Adrenal gland (tissue), 9 donors: ENCODE measurements at regions not wholly inside any gene's neighbourhood (a gene's known extent, or its start where the extent isn't known, plus 50 kb on each side); places are given as distances from the start of the nearest gene placed in this dataset.

Experiments used
- DNase-seq, 7 donors: peaks; one replicate each; pipeline ENCODE4 v3.0.0-alpha.2; 2019 to 2020
- H3K27ac ChIP-seq, 5 donors: fragments of 200-600 bp; sonication (generic) in 4 of 5; 1 replicate in 3 of 5; 2 replicates in 2 of 5; pipeline versions ENCODE4 v1.5.1 to v1.8.0; 2016 to 2020; ENCODE audit warnings: mild to moderate bottlenecking in 1 of 5
- H3K27me3 ChIP-seq: fragments of 200-600 bp; 2 replicates; pipeline ENCODE4 v1.8.0; 2021
- H3K36me3 ChIP-seq, 2 donors: fragments of 200-600 bp; replicated peaks in 1 of 2; 1 replicate in 1 of 2; 2 replicates in 1 of 2; pipeline versions ENCODE4 v1.5.1 to v1.8.0; 2018 to 2022
- H3K4me1 ChIP-seq, 2 donors: fragments of 200-600 bp; replicated peaks in 1 of 2; 1 replicate in 1 of 2; 2 replicates in 1 of 2; pipeline versions ENCODE4 v1.5.1 to v1.8.0; 2018 to 2021
- H3K4me3 ChIP-seq, 4 donors: fragments of 200-600 bp; sonication (generic) in 3 of 4; one replicate each; pipeline ENCODE4 v1.5.1; 2016 to 2018
- H3K9me3 ChIP-seq, 3 donors: fragments of 200-600 bp; sonication (generic) in 1 of 3; replicated peaks in 1 of 3; 1 replicate in 2 of 3; 2 replicates in 1 of 3; pipeline versions ENCODE4 v1.5.1 to v1.8.0; 2016 to 2021
- POLR2A ChIP-seq, 2 donors: fragments of 450-650 bp; IDR thresholded peaks; one replicate each; pipeline ENCODE4 v1.6.1; 2017; ENCODE audit warnings: antibody characterized with exemption in 2 of 2, mild to moderate bottlenecking in 2 of 2, moderate library complexity in 1 of 2
- WGBS, 4 donors: extraction: QIAGEN DNeasy Blood & Tissue Kit in 2 of 4; methylation state at CpG; one replicate each; pipeline versions ENCODE4 v1.1.5 to v1.1.7; 2013 to 2017; 5-methylcytosine and 5-hydroxymethylcytosine counted together
- intact Hi-C, 2 donors: fragments of 100-400 bp; cut with DNase I; formaldehyde crosslinking; loops; one replicate each; pipeline versions ENCODE4 v1.14.1 to v1.15.0; 2022 to 2023
- TF ChIP-seq, protein P1 (sequence below), 6 experiments: fragments of 450-650 bp in 4 of 6; fragments of 200-600 bp in 2 of 6; sonication (generic) in 1 of 6; IDR thresholded peaks; 1 replicate in 5 of 6; 2 replicates in 1 of 6; pipeline versions ENCODE4 v1.5.1 to v1.8.0; 2016 to 2021; ENCODE audit warnings: antibody characterized with exemption in 6 of 6, mild to moderate bottlenecking in 2 of 6, moderate library complexity in 1 of 6
- donor health status: healthy with polysubstance abuse.
- donor health status: Bipolar disorder and iron deficiency.
- donor health status: DM: yes; HTN: yes; CAD: no.
- donor health status: DM: no; HTN: no; CAD: no.
- donor health status: DM: no; HTN: no; CAD: no.

- intact Hi-C loops: no loop called here
- no peaks in the 10 kb centered on the region for H3K9me3 ChIP-seq
- H3K27me3 ChIP-seq: no peaks in the 10 kb centered on the region
- H3K27ac ChIP-seq: no peak overlapping the region
- H3K4me3 ChIP-seq: no peak overlapping the region
- TF ChIP-seq POLR2A (IDR thresholded peaks at IDR 0.05): no peak
- TF ChIP-seq, protein P1, sequence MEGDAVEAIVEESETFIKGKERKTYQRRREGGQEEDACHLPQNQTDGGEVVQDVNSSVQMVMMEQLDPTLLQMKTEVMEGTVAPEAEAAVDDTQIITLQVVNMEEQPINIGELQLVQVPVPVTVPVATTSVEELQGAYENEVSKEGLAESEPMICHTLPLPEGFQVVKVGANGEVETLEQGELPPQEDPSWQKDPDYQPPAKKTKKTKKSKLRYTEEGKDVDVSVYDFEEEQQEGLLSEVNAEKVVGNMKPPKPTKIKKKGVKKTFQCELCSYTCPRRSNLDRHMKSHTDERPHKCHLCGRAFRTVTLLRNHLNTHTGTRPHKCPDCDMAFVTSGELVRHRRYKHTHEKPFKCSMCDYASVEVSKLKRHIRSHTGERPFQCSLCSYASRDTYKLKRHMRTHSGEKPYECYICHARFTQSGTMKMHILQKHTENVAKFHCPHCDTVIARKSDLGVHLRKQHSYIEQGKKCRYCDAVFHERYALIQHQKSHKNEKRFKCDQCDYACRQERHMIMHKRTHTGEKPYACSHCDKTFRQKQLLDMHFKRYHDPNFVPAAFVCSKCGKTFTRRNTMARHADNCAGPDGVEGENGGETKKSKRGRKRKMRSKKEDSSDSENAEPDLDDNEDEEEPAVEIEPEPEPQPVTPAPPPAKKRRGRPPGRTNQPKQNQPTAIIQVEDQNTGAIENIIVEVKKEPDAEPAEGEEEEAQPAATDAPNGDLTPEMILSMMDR (IDR thresholded peaks at IDR 0.05): no peak
- no peaks in the 10 kb centered on the region for H3K36me3 ChIP-seq
- DNase-seq: peak in 1 of 7 donors; percentile 54
- H3K4me1 ChIP-seq: no peaks in the 10 kb centered on the region
- WGBS, 4 donors: 68 to 90% (median 76%) methylated on average over 2 of the region's 2 CpGs
These were observed 184.5 kb upstream of the ISX start for GRCh38 chr22:34881453-34881852.

GRCh38 chr22:34885852-34886251 lies 180.1 kb upstream of the ISX start:
- Histone ChIP-seq H3K27ac (no peak overlapping the region), H3K9me3 (peaks cover 0 to 4% (median 0%) of the 10 kb centered on the region in 3 donors), H3K4me3 (no peak overlapping the region), H3K36me3 (no peaks in the 10 kb centered on the region), H3K4me1 (no peaks in the 10 kb centered on the region), H3K27me3 (no peaks in the 10 kb centered on the region)
- intact Hi-C loops: no loop called here
- DNase-seq: no peak
- WGBS, 4 donors: 65 to 98% (median 90%) methylated on average over 3 of the region's 3 CpGs
- TF ChIP-seq, protein P1 (IDR thresholded peaks at IDR 0.05): no peak
- TF ChIP-seq POLR2A (IDR thresholded peaks at IDR 0.05): no peak

DNA sequence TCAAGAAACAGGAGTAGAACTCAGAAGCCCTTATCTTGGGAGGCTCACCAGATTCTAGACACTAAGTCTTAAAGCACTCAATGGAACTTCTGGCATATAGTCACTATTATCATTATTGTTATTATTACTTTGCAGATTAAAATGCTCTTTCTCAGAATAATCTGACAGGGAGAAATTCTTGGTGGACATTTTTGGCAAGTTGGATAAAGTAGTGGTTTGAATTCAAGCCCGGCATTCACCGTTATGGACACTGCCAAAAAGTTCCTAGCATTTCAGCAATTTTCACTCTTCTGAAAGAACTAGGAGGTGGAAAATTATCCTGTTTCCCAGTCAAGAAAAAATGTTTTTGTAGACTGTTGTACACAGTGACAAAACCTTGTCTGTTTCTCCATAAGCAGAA lies 179.6 kb upstream of the ISX start:
- Histone ChIP-seq H3K4me1 (no peaks in the 10 kb centered on the region), H3K27ac (no peak overlapping the region), H3K9me3 (peaks cover 0 to 4% (median 0%) of the 10 kb centered on the region in 3 donors), H3K36me3 (no peaks in the 10 kb centered on the region), H3K4me3 (no peak overlapping the region), H3K27me3 (no peaks in the 10 kb centered on the region)
- no peak for TF ChIP-seq POLR2A (IDR thresholded peaks at IDR 0.05)
- TF ChIP-seq, protein P1 (IDR thresholded peaks at IDR 0.05): no peak
- 74 to 85% (median 79%) methylated on average over 2 of the region's 2 CpGs for WGBS, 4 donors
- DNase-seq: no peak
- intact Hi-C loops: no loop called here

- TF ChIP-seq POLR2A (IDR thresholded peaks at IDR 0.05): no peak
- TF ChIP-seq, protein P1 (IDR thresholded peaks at IDR 0.05): no peak
- Histone ChIP-seq H3K4me3 (no peak overlapping the region), H3K27me3 (no peaks in the 10 kb centered on the region), H3K9me3 (peaks cover 0 to 4% (median 0%) of the 10 kb centered on the region in 3 donors), H3K4me1 (no peaks in the 10 kb centered on the region), H3K27ac (no peak overlapping the region), H3K36me3 (no peaks in the 10 kb centered on the region)
- intact Hi-C loops: no loop called here
- DNase-seq: no peak
- WGBS, 4 donors: 53 to 73% (median 68%) methylated on average over 1 of the region's 1 CpG
These were observed 179.1 kb upstream of the ISX start for GRCh38 chr22:34886812-34887211.
